HFF-Myc (cell line): ENCODE measurements at regions not wholly inside any gene's neighbourhood (a gene's known extent, or its start where the extent isn't known, plus 50 kb on each side); places are given as distances from the start of the nearest gene placed in this dataset.

Experiments
- DNase-seq: peaks from one replicate; pipeline ENCODE4 v3.0.0-alpha.2; 2011; ENCODE audit warnings: low read depth; ENCODE audit errors: extremely low read depth
- H3K4me3 ChIP-seq: replicated peaks from 2 replicates; pipeline ENCODE4 v1.5.1; 2011; ENCODE audit warnings: low read depth, mild to moderate bottlenecking, control low read depth, low read length
- TF ChIP-seq, protein P1 (sequence below): IDR thresholded peaks from 2 replicates; pipeline ENCODE4 v1.5.1; 2012; ENCODE audit warnings: mild to moderate bottlenecking, low read depth, low read length, control low read depth; ENCODE audit errors: missing control alignments

GRCh38 chr9:89670114-89670513 is 65.3 kb downstream of the GADD45G start:
- no peak for DNase-seq
- TF ChIP-seq, protein P1, sequence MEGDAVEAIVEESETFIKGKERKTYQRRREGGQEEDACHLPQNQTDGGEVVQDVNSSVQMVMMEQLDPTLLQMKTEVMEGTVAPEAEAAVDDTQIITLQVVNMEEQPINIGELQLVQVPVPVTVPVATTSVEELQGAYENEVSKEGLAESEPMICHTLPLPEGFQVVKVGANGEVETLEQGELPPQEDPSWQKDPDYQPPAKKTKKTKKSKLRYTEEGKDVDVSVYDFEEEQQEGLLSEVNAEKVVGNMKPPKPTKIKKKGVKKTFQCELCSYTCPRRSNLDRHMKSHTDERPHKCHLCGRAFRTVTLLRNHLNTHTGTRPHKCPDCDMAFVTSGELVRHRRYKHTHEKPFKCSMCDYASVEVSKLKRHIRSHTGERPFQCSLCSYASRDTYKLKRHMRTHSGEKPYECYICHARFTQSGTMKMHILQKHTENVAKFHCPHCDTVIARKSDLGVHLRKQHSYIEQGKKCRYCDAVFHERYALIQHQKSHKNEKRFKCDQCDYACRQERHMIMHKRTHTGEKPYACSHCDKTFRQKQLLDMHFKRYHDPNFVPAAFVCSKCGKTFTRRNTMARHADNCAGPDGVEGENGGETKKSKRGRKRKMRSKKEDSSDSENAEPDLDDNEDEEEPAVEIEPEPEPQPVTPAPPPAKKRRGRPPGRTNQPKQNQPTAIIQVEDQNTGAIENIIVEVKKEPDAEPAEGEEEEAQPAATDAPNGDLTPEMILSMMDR = no peak
- no peak overlapping the region for H3K4me3 ChIP-seq

DNA sequence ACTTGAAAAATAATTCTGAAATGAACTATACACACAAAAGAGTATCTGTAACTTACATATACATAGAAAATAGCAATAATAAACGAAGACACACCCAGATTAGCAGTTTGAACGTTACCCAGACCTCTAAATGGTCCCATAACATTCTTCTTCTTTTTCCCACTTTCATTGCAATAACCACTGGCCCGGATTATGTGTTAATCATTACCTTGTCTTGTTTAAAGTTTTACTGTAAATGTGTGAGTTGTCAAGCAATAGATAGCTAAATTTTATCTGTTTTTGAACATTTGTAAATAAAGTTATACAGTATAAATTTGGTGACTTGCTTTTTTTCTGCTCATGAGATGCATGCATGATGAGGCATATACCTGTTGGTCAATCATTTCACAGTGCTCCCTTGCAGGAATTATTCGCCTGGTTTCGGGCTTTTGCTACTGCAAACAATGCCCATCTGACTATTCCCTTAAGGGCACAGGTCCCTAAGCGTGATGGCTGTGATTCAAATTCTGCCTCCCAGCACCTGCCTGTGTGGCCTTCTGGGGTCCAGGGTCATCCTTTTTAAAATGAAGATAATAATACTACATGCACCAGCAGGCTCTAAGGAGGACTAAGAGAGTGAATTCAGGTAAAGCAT is 66.1 kb downstream of the GADD45G start:
- DNase-seq = no peak
- no peak overlapping the region for H3K4me3 ChIP-seq
- TF ChIP-seq, protein P1 = no peak

- TF ChIP-seq, protein P1 = no peak
- DNase-seq = no peak
Observed at GRCh38 chr9:89674667-89675057, 69.8 kb downstream of the GADD45G start.

DNA sequence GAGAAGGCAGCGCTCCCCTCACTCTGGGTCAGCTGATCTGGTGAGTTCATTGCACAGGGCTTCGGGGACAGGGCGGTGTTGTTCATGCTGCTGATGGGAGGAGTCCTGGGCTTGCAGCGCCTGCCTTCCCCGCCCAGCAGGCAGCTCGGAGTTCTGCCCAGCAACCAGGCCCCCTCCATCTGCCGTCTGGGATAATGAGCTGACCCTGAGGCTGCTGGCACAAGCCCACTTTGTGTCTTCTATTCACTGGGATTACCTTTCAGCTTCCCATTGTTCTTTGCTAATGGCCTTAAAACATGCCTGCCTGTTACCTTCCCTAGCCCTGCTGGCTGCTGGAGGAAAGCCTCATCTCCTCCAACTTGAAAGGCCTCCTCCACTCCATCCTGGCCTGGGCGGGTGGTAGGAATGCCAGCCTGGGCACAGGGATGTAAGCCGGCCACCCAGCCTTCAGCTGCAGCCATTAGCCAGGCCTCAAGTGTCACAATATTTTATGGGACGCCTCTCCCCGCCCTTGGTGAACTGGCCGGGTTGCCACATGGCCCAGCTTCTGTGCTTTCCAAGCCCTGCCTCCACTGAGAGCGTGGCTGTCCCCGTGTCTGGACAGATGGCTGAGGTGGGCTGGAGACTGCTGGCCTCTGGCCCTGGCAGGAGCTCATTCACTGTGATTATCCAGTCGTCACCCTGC is 70.4 kb downstream of the GADD45G start:
- H3K4me3 ChIP-seq = no peak overlapping the region

More at GRCh38 chr9:89674667-89675057, 69.8 kb downstream of the GADD45G start:
- H3K4me3 ChIP-seq = no peak overlapping the region

GRCh38 chr9:89676281-89676680 is 71.5 kb downstream of the GADD45G start:
- DNase-seq = no peak
- no peak overlapping the region for H3K4me3 ChIP-seq
- TF ChIP-seq, protein P1 = no peak

More for the DNA sequence above, 70.4 kb downstream of the GADD45G start:
- DNase-seq = no peak
- TF ChIP-seq, protein P1 = no peak

GRCh38 chr9:89677702-89678395 is 73.0 kb downstream of the GADD45G start:
- H3K4me3 ChIP-seq = no peak overlapping the region
- TF ChIP-seq, protein P1 = no peak

More at GRCh38 chr9:89677702-89678395, 73.0 kb downstream of the GADD45G start:
- no peak for DNase-seq
